Keratinocyte (primary cell): ENCODE measurements at regions not wholly inside any gene's neighbourhood (a gene's known extent, or its start where the extent isn't known, plus 50 kb on each side); places are given as distances from the start of the nearest gene placed in this dataset.

Experiments
- CTCF ChIP-seq, 3 experiments: IDR thresholded peaks in 1 of 3; conservative IDR thresholded peaks in 1 of 3; optimal IDR thresholded peaks in 1 of 3; 2 replicates in 2 of 3; 3 replicates in 1 of 3; pipeline versions ENCODE3 to v1.5.1; 2011; ENCODE audit warnings: low read length in 3 of 3, mild to moderate bottlenecking in 3 of 3, moderate library complexity in 2 of 3, control low read depth in 1 of 3, inconsistent platforms in 1 of 3; ENCODE audit not compliant: insufficient read depth in 2 of 3; ENCODE audit errors: extremely low read depth in 1 of 3
- EZH2 ChIP-seq: IDR thresholded peaks from one replicate; pipeline ENCODE4 v1.6.1; 2012; ENCODE audit warnings: inconsistent platforms, mild to moderate bottlenecking, low read length, moderate library complexity

GRCh38 chr4:144518181-144518895 lies 127.6 kb upstream of the HHIP start:
- TF ChIP-seq CTCF (optimal IDR thresholded peaks at IDR 0.05 in 1 of 3, IDR thresholded peaks at IDR 0.05 in 1 of 3, conservative IDR thresholded peaks at IDR 0.05 in 1 of 3; ENCODE audit: extremely low read depth in 1 of 3, insufficient read depth in 2 of 3, low read length in 3 of 3), result no peak
- no peak for TF ChIP-seq EZH2
